SHP77 (cell line): ENCODE measurements at regions not wholly inside any gene's neighbourhood (a gene's known extent, or its start where the extent isn't known, plus 50 kb on each side); places are given as distances from the start of the nearest gene placed in this dataset.
"Not testable (repeated sequence)": the region's sequence is repeated elsewhere in the genome, so short reads cannot be mapped to it uniquely, and the experiment has no call there.

Experiments
- DNase-seq, 2 experiments: peaks; one replicate each; lab custom pipeline; 2025; lab: John Stamatoyannopoulos, UW

DNA sequence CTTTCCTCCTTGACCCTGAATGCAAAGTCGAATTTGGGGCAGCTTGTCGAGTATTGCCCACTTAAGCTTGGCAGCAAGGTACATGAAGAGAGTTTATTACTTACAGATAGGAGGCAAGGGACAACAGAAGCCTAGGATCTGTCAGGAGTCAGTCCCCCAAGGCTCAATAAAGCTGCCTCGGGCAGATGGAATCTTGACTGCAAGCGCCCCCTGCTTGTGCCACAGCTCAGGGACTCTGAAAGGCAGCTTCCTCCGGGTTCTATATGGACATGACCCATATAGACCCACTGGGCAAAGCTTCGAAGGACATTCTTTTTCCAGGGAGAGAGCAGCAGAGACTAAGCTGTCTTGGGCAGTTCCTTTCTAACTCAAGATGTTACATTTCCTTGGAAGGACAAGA is 971.5 kb downstream of the EFNA5 start:
- DNase-seq = no peak

DNA sequence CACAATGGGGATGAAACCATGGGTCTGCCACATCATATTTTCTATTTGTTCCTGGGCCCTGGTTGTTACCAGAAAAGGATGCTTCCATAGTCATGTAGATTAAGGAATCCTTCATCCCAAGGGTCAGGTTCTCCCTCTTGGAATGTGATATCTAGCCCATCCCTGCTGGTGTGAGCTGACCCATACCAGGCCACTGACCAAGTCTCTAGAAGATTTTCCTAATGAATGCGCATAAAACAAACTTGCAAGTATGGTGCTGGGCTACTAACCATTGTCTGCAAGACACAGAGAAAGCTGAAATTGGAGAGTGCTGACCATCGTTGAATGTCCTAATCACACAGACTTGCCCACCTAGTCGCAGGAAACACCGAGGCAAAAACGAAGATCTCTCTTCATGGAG is 972.6 kb downstream of the EFNA5 start:
- DNase-seq = no peak

DNA sequence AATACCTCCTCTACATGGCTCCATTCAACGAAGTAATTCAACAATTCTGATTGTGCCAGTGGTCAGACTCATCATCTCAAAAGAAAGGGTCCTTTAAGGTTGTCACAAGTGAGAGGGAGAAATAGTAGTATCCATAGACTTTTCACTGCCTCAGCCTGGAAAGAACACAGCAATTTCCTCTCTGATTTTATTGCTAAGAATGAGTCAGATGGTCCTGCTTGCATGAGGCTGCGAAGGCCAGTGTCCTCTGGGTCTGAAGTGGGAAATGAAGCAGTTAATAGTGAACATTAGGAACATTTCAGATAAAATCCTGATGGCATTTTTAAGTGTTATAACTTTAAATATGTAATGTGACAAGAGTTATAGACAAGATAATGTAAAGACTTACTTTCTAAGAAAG is 979.0 kb downstream of the EFNA5 start:
- DNase-seq = no peak

DNA sequence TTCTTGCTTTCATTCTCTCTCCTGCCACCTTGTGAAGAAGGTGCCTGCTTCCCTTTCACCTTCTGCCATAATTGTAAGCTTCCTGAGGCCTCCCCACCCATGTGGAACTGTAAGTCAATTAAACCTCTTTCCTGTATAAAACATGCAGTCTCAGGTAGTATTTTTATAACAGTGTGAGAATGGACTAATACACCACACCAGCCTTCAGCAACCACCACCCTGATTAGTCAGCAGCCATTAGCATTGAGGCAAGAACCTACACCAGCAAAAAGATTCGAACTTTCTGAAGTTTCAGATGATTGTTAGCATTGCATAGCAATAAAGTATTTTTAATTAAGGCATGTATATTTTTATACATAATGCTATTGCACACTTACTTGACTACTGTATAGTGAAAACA is 980.2 kb downstream of the EFNA5 start:
- DNase-seq = no peak

DNA sequence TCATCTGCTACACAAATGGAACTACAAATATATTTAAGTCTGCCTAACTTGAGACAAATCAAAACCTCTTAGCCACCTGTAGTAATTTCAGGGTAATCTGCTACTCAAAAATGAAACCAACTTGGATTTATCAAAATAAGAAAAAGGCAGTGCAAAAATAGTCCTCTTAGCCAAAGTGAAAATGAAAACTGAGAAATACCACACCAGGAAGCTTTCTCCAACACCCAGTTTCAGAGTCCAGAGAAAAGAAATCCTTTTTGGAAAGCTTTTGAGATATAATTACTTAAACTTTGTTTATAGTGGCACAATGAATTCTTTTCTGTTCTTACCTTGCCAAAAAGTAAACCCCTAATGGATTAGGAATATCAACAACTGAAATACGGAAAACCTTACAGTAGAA is 990.4 kb downstream of the EFNA5 start:
- DNase-seq = no peak

DNA sequence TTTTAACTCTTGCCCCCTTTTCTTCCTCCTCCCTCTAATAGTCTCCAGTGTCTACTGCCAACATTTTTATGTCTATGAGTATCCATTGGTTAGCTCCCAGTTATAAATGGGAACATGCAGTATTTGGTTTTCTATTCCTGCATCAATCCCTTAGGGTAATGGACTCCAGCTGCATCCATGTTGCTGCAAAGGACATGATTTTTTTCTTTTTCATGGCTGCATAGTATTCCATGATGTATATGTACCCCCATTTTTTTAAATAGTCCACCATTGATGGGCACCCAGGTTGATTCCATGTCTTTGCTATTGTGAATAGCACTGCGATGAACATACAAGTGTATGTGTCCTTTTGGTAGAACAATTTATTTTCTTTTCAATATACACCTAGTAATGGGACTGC is 993.7 kb downstream of the EFNA5 start:
- no peak for DNase-seq

DNA sequence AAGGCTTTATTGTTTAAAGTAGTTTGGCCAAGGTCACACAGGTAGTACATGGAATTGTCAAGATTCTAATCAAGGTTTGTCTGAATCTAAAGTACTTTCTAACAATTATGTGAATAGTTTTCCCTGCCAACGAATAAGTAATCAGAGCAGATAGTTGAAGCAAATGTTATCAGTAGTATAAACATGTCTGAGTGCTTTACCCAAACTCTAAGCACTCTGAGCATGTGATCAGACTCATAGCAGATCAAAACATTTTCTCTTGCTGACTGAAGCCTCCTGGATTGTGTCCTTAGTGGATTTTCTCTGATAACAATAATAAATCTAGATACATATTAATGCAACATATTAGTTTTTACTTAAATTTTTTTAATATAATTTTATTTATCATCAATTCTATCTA is 995.0 kb downstream of the EFNA5 start:
- no peak for DNase-seq

DNA sequence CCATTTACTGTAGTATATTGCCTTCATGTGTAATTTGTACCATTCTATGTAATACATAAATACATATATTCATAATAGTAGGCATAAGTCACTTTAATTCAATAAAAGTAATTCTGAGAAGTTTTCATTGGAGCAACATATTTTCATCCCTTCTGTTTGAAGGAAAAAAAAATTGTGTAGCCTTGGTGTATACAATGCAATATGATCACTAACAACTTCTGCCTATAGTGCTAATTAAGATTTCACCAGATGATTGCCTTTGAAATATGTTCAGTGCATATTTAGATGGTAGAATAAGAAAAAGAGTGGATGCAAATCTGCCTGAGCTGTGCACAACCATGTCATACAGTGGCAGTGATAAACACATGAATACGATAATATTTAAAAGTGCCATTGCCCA is 996.8 kb downstream of the EFNA5 start:
- DNase-seq = no peak

DNA sequence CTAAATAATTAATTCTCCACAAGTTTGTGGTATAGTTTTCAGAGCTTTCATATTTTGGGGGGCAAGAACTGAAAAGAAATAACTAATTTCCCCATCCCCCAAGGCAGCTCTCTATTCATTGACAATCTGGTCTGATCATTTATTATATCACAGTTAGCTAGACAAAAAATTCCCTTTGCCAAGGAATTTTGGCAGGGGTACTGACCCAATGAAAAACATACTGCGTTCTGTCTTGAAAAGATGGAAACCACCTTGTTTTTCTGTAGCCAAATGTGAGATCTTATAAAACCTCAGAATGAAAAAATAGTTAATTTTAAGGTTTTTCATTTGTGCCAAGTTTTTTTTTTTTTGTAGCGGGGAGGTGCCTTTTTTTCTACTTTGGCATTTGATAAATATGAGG is 1008.9 kb downstream of the EFNA5 start:
- DNase-seq = no peak

DNA sequence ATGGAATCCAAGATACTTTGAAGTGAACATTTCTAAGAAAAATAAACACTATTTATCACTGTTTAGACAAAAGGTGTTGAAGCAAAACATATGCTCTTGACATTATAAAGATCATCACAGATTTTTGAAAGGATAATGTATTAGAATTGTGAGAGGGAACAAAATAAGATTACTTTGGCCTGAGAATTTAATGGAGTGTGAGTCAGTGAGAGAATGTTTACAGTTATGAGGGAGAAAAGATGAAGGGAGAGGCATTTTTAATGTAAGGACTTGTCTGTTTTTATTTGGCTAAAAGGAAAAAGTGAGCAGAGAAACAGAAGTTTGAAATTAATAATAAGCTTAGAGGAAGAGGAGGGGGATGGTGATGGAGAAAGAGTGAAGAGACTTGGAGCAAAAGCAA is 1010.1 kb downstream of the EFNA5 start:
- DNase-seq = no peak

DNA sequence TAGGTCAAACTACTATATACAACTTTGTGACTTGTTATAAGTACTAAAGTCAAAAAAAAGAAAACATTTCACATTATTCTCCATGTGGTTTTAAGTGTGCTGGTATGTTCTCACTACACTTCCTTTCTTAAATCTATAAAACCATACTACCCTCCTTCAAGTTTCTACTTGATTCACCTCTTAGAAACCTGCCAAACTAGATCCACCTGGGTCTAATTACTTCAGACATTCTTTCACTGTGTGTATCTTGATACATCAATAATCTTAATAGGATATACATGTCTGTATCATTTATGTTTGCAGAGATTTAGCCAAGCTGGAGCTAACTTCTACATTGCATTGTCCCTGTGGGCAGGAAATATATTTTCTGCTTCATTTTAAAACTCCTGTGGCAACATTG is 1012.6 kb downstream of the EFNA5 start:
- DNase-seq = no peak

DNA sequence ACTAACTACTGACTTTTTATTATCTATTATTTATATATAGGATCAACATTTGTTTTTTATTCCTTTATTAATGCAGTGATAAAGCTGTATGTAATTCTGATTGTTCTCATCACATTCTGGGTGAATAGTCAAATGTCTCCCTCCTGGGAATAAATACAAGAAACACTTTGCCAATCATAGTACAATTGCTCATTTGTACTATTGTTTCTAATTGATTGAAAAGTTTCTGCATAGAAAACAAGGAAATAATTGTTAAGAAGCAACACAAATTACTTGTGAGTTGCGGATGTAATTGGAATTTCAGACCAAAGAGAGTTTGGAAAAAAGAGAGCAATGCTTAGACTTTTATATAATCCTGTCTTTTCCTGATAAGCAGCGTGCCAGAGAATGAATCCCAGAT is 1013.9 kb downstream of the EFNA5 start:
- no peak for DNase-seq

DNA sequence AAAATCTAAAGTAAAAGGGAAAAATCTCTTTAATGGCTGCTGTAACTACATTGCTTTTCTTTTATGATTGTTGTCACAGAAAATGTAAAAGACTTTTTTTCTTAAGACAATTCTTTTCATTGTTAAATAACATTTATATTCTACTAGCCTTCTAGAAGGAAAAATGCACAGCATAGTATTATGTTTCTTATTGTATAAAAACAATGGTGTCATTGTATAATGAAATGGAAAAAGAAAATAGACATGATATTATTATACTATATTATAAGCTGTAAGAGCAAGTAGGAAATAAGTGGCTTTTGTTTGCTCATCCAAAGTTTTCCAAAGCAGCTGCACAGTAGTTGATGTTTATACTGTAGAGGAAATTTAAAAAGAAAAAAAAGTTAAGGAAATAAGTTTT is 1021.7 kb downstream of the EFNA5 start:
- no peak for DNase-seq

DNA sequence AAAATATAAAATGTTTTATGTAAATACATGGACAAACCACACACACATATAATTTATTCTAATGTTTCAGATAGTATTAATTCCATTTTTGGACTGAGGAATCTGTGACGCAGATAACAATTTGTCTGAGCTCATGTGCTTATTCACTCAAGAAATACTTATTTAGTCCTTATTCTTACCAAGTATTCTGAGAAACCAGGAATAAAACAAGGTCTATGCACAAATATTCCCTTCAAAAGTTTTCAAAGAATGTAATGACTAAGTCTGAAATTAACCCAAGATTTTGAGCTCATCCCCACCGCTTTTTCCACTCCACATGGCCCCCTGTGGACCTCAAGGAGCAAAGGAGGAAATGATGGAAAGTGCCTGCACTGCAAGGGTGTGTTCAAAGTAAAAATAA is 1022.3 kb downstream of the EFNA5 start:
- DNase-seq = no peak

DNA sequence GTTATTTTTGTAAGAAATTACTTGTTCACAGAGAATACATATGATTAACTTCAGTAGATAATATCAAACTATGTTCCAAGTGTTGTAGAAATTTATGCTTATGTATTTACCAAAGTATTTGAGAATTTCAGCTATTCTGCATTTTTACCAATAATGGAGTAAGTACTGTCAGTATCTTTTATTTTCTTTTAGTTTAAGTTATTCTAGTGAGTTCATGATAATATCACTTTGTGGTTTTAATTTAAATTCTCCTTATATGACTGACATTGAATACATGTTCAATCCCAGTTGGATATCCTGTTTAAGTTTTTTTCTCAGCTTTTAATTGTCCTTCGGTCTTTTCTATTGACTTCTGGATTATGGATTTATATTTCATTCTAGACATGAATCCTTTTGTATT is 1024.6 kb downstream of the EFNA5 start:
- DNase-seq = no peak

DNA sequence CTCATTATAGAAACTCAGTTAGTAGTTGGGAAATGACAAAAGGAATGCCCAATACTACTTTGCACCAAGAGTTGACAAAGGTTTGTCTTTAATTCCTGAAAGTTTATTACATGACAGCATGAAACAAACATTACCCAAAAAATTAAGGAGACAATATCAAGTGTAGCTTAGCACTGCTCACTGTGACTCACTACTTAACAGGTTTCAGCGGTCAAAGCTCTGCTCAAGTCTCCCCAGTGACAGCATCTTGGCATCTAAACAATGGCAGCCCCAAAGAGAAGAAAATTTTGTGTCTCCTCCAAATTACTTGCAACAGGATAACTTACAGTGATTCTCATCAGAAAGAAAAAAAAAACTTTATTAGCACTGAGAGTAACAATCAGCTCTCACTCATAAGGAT is 1030.2 kb downstream of the EFNA5 start:
- no peak for DNase-seq

DNA sequence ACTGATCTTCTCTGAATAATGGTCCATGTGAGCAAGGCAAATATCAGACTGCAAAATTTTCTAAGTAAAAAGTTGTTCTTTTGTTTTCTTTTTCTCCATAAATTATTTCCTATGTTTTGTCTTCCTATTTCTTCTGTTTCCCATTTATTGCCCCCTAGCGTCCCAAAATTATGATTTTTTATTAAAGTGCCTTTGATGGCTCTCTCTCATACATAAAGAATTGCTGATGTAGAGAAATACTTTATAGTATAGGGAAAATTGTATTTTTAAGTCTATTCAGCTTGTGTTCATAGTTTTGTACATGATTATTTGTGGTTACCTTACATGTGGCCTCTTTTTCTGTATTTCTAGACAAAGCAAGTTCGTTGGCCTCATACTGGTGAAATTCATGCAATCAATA is 1031.2 kb downstream of the EFNA5 start:
- DNase-seq = no peak

DNA sequence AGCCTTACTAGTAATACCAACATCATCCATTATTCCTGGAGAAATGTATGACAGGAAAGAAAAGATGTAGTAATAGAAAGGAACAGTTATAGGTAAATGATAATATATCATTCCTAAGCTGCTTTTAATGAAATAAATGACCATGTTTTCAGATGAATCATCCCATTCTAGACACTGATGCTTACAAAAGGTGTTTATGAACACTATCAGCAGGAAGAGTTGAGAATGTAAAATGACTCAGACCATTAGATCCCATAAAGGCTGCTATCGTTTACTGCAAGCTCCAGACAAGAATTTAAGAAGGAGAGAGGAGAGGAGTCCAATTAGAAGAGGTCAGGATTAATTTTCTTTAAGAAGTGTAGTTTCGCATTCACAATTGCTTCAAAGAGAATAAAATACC is 1033.5 kb downstream of the EFNA5 start:
- DNase-seq = no peak

DNA sequence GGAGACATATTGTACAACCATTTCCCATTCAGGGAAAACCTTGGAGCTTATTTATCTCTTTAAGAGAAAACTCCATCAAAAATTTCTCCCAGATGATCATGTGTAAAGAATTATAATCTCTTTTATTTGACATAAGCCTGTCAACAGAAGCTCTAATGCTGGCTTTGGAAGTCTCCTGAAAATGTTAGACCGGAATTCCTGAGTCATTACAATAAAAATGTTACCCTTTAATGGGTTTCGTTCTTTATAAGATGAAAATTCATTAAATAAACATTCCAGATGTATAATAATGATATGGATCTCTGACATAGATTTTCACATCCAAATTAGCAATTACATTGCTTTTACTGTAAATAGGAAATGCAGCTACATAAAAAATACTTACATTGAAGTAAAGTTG is 1036.4 kb downstream of the EFNA5 start:
- no peak for DNase-seq

DNA sequence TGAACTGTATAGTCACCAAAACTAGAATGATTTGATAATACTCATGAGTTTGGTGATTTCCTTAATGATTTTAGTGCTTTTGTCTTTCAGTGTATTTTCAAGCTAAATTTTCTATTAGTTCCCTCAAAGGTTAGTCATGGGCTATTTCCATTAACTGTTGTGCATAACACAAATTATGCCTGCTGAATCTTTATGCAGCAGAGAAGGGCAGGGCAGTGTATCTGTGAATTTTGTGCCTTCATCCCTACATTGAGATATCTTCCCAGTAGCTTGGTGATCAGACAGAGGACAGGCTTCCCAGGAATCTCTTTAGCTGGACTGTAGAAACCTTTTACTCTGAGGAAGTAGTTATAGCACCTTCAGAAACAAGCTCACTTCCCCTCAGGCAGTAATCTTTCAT is 1036.9 kb downstream of the EFNA5 start:
- no peak for DNase-seq

DNA sequence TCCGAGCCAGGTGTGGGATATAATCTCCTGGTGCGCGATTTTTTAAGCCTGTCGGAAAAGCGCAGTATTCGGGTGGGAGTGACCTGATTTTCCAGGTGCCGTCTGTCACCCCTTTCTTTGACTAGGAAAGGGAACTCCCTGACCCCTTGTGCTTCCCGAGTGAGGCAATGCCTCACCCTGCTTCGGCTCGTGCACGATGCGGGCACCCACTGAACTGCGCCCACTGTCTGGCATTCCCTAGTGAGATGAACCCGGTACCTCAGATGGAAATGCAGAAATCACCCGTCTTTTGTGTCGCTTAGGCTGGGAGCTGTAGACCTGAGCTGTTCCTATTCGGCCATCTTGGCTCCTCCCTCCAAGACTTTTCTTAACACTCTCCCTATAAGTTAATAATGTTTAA is 1042.3 kb downstream of the EFNA5 start:
- DNase-seq = not testable (repeated sequence)

DNA sequence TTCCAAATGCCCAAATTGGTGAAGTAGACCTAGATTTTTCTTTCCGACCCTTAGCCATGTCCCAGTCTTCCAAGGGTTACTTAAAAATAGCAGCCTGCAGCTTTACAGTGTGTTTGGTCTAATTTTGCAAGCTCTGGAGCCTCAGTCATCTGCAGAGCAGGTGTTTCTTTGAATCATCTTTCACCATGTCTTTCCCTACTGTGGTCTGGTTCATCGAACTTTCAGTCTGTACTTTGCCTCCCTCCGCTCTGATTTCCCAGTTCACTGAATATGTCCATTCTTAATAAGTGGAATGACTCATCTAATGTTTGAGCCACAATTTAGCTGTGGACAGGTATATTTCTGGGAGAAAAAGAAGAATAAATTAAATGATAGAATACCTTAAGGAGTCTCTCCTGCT is 1060.7 kb downstream of the EFNA5 start:
- DNase-seq = no peak

DNA sequence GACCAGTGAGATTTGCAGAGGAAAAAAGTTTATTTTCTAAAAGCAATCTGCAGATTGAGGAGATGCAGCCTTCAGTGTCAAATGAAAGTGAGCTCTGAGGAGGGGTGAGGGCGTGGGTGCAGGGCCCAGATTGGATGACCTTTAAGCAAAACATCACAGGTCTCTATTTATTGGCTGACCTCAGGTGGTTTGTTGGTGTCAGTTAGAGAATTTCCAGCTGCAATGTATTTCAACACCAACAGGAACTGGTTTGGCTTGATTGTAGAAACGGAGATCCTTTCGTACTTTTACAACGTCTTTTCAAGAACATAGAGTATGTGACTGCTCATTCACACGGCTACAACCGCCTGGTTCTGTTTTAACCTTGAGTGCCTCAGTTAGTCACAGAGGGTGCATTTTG is 1069.1 kb downstream of the EFNA5 start:
- DNase-seq = no peak

DNA sequence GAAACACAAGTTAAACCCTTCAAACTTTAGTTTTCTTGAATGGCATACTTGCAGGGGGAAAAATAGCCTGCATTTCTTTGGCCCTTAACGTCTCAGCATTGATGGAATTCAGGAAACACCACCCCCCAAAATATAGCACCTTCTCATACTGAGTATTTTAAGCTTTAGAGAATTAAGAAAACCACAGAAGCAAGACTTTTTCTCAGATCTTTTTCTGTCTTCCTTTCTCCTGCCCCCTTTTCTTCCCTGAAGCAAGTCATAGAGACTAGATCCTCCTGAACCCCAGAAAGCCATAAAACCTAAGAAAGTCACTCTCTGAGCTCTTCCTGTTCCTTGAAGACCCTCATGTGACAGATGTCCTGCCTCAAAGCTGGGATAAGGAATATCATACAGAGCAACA is 1069.9 kb downstream of the EFNA5 start:
- DNase-seq = no peak

DNA sequence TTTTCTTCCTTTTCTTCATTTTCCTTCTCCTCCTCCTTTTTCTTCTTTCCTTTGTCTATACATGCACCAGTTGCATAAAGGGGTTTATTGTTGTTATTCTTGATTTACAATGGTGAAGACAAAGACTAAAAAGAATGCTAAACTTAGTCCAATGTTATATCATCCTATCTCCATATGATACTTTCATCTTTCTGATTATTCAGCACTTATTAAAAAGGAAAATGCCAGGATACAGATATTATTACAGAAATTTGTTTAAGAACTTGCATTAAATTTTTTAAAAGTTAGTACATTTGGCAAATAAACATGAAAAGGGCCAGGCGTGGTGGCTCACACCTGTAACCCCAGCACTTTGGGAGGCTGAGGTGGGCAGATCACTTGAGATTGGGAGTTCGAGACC is 1074.9 kb downstream of the EFNA5 start:
- no peak for DNase-seq
